ENCODE measurements at regions not wholly inside any gene's neighbourhood (a gene's known extent, or its start where the extent isn't known, plus 50 kb on each side); places are given as distances from the start of the nearest gene placed in this dataset.

GRCh38 chr5:120320626-120321025 is 143.5 kb upstream of the PRR16 start:
- no peaks in the 10 kb centered on the region for H3K9me3 ChIP-seq
- H3K27me3 ChIP-seq: no peaks in the 10 kb centered on the region
- intact Hi-C loops (cut with DNase I; ENCODE audit: low total_unique reads): no loop called here
- no peaks in the 10 kb centered on the region for H3K4me1 ChIP-seq
- no peak for TF ChIP-seq POLR2A (IDR thresholded peaks at IDR 0.05)
- TF ChIP-seq CTCF (IDR thresholded peaks at IDR 0.05): no peak
- H3K4me3 ChIP-seq: no peak overlapping the region
- no peak overlapping the region for H3K27ac ChIP-seq
- H3K36me3 ChIP-seq (ENCODE audit: low read depth, missing control alignments): no peaks in the 10 kb centered on the region
- no peak for DNase-seq

GRCh38 chr5:120326651-120327050 is 137.4 kb upstream of the PRR16 start:
- TF ChIP-seq CTCF (IDR thresholded peaks at IDR 0.05): no peak
- no peak for TF ChIP-seq POLR2A (IDR thresholded peaks at IDR 0.05)
- no peak for DNase-seq
- no peaks in the 10 kb centered on the region for H3K9me3 ChIP-seq
- no peaks in the 10 kb centered on the region for H3K4me1 ChIP-seq
- H3K36me3 ChIP-seq (ENCODE audit: low read depth, missing control alignments): no peaks in the 10 kb centered on the region
- no peak overlapping the region for H3K4me3 ChIP-seq
- H3K27ac ChIP-seq: no peak overlapping the region
- intact Hi-C loops (cut with DNase I; ENCODE audit: low total_unique reads): no loop called here
- no peaks in the 10 kb centered on the region for H3K27me3 ChIP-seq

GRCh38 chr5:120327180-120327579 is 136.9 kb upstream of the PRR16 start:
- TF ChIP-seq POLR2A (IDR thresholded peaks at IDR 0.05): no peak
- H3K27me3 ChIP-seq: no peaks in the 10 kb centered on the region
- no peak overlapping the region for H3K27ac ChIP-seq
- H3K9me3 ChIP-seq: no peaks in the 10 kb centered on the region
- 55 to 68% methylated on average over 2 of the region's 2 CpGs for WGBS, 2 donors
- no peaks in the 10 kb centered on the region for H3K36me3 ChIP-seq (ENCODE audit: low read depth, missing control alignments)
- H3K4me3 ChIP-seq: no peak overlapping the region
- no peaks in the 10 kb centered on the region for H3K4me1 ChIP-seq
- intact Hi-C loops (cut with DNase I; ENCODE audit: low total_unique reads): no loop called here
- no peak for DNase-seq

- H3K27me3 ChIP-seq: no peaks in the 10 kb centered on the region
- H3K4me3 ChIP-seq: no peak overlapping the region
- H3K4me1 ChIP-seq: no peaks in the 10 kb centered on the region
- no peaks in the 10 kb centered on the region for H3K9me3 ChIP-seq
- intact Hi-C loops (cut with DNase I; ENCODE audit: low total_unique reads): no loop called here
- H3K27ac ChIP-seq: no peak overlapping the region
- no peak for DNase-seq
- 64 to 93% methylated on average over 2 of the region's 2 CpGs for WGBS, 2 donors
- H3K36me3 ChIP-seq (ENCODE audit: low read depth, missing control alignments): no peaks in the 10 kb centered on the region
- no peak for TF ChIP-seq CTCF (IDR thresholded peaks at IDR 0.05)
- no peak for TF ChIP-seq POLR2A (IDR thresholded peaks at IDR 0.05)
Measured at GRCh38 chr5:120329095-120329494, 135.0 kb upstream of the PRR16 start.

- no peaks in the 10 kb centered on the region for H3K4me1 ChIP-seq
- TF ChIP-seq CTCF (IDR thresholded peaks at IDR 0.05): no peak
- DNase-seq: no peak
- WGBS, 2 donors: 60 to 65% methylated on average over 1 of the region's 1 CpG
- H3K9me3 ChIP-seq: no peaks in the 10 kb centered on the region
- H3K27me3 ChIP-seq: no peaks in the 10 kb centered on the region
- intact Hi-C loops (cut with DNase I; ENCODE audit: low total_unique reads): no loop called here
- H3K36me3 ChIP-seq (ENCODE audit: low read depth, missing control alignments): no peaks in the 10 kb centered on the region
- no peak overlapping the region for H3K4me3 ChIP-seq
- no peak overlapping the region for H3K27ac ChIP-seq
Measured at GRCh38 chr5:120330558-120330957, 133.5 kb upstream of the PRR16 start.
